ENCODE measurements at regions not wholly inside any gene's neighbourhood (a gene's known extent, or its start where the extent isn't known, plus 50 kb on each side); places are given as distances from the start of the nearest gene placed in this dataset.

- H3K4me3 Mint-ChIP-seq = no peak overlapping the region
- ATAC-seq (no peak), DNase-seq (no peak)
- no peaks in the 10 kb centered on the region for H3K27me3 Mint-ChIP-seq
- no peak overlapping the region for H3K27ac Mint-ChIP-seq
- H3K4me1 Mint-ChIP-seq = no peaks in the 10 kb centered on the region
- H3K9me3 Mint-ChIP-seq = peaks cover 20 to 32% of the 10 kb centered on the region in 2 donors
Measured at GRCh38 chr1:95558791-95559190, 324.8 kb downstream of the RWDD3 start.

- ATAC-seq (no peak), DNase-seq (no peak)
- Mint-ChIP-seq H3K9me3 (peaks cover 24 to 32% of the 10 kb centered on the region in 2 donors), H3K27ac (no peak overlapping the region), H3K4me3 (no peak overlapping the region), H3K27me3 (no peaks in the 10 kb centered on the region), H3K4me1 (no peaks in the 10 kb centered on the region)
Measured at GRCh38 chr1:95561346-95561745, 327.3 kb downstream of the RWDD3 start.

- DNase-seq (no peak), ATAC-seq (no peak)
- H3K4me3 Mint-ChIP-seq = no peak overlapping the region
- peaks cover 23 to 30% of the 10 kb centered on the region in 2 donors for H3K9me3 Mint-ChIP-seq
- no peaks in the 10 kb centered on the region for H3K4me1 Mint-ChIP-seq
- H3K27ac Mint-ChIP-seq = no peak overlapping the region
- H3K27me3 Mint-ChIP-seq = no peaks in the 10 kb centered on the region
Measured at GRCh38 chr1:95562230-95562629, 328.2 kb downstream of the RWDD3 start.

- no peaks in the 10 kb centered on the region for H3K4me1 Mint-ChIP-seq
- H3K27ac Mint-ChIP-seq = no peak overlapping the region
- no peak overlapping the region for H3K4me3 Mint-ChIP-seq
- H3K27me3 Mint-ChIP-seq = no peaks in the 10 kb centered on the region
- H3K9me3 Mint-ChIP-seq = peaks cover 11 to 15% of the 10 kb centered on the region in 2 donors
- no peak for ATAC-seq
- DNase-seq = no peak
Measured at GRCh38 chr1:95572002-95572401, 338.0 kb downstream of the RWDD3 start.

GRCh38 chr1:95572962-95573361 is 339.0 kb downstream of the RWDD3 start:
- Mint-ChIP-seq H3K4me3 (no peak overlapping the region), H3K27me3 (no peaks in the 10 kb centered on the region), H3K9me3 (peaks cover 11 to 18% of the 10 kb centered on the region in 2 donors), H3K27ac (no peak overlapping the region), H3K4me1 (no peaks in the 10 kb centered on the region)
- DNase-seq (no peak), ATAC-seq (no peak)

GRCh38 chr1:95575291-95575690 is 341.3 kb downstream of the RWDD3 start:
- no peaks in the 10 kb centered on the region for H3K27me3 Mint-ChIP-seq
- DNase-seq (no peak), ATAC-seq (no peak)
- H3K9me3 Mint-ChIP-seq = peaks cover 11 to 25% of the 10 kb centered on the region in 2 donors
- H3K4me3 Mint-ChIP-seq = no peak overlapping the region
- no peaks in the 10 kb centered on the region for H3K4me1 Mint-ChIP-seq
- no peak overlapping the region for H3K27ac Mint-ChIP-seq

GRCh38 chr1:95578462-95578861 is 344.5 kb downstream of the RWDD3 start:
- Mint-ChIP-seq H3K4me3 (no peak overlapping the region), H3K4me1 (no peaks in the 10 kb centered on the region), H3K27ac (no peak overlapping the region), H3K9me3 (peaks cover 14 to 30% of the 10 kb centered on the region in 2 donors), H3K27me3 (no peaks in the 10 kb centered on the region)
- ATAC-seq = no peak
- no peak for DNase-seq

- H3K4me1 Mint-ChIP-seq = no peaks in the 10 kb centered on the region
- H3K27ac Mint-ChIP-seq = no peak overlapping the region
- peaks cover 3 to 12% of the 10 kb centered on the region in 2 donors for H3K9me3 Mint-ChIP-seq
- no peaks in the 10 kb centered on the region for H3K27me3 Mint-ChIP-seq
- DNase-seq (no peak), ATAC-seq (no peak)
- no peak overlapping the region for H3K4me3 Mint-ChIP-seq
Measured at GRCh38 chr1:95582191-95582590, 348.2 kb downstream of the RWDD3 start.

GRCh38 chr1:95582746-95583145 is 348.7 kb downstream of the RWDD3 start:
- H3K27ac Mint-ChIP-seq = no peak overlapping the region
- peaks cover 3 to 11% of the 10 kb centered on the region in 2 donors for H3K9me3 Mint-ChIP-seq

GRCh38 chr1:95583661-95584210 is 349.7 kb downstream of the RWDD3 start:
- H3K4me1 Mint-ChIP-seq = no peaks in the 10 kb centered on the region
- no peaks in the 10 kb centered on the region for H3K27me3 Mint-ChIP-seq

More at GRCh38 chr1:95582746-95583145, 348.7 kb downstream of the RWDD3 start:
- ATAC-seq = no peak
- no peak for DNase-seq
- no peak overlapping the region for H3K4me3 Mint-ChIP-seq
- H3K27me3 Mint-ChIP-seq = no peaks in the 10 kb centered on the region
- no peaks in the 10 kb centered on the region for H3K4me1 Mint-ChIP-seq

GRCh38 chr1:95584315-95584714 is 350.3 kb downstream of the RWDD3 start:
- no peaks in the 10 kb centered on the region for H3K4me1 Mint-ChIP-seq
- H3K9me3 Mint-ChIP-seq = peaks cover 11 to 12% of the 10 kb centered on the region in 2 donors
- no peak overlapping the region for H3K27ac Mint-ChIP-seq
- H3K27me3 Mint-ChIP-seq = no peaks in the 10 kb centered on the region
- no peak for ATAC-seq
- no peak for DNase-seq
- no peak overlapping the region for H3K4me3 Mint-ChIP-seq

More at GRCh38 chr1:95583661-95584210, 349.7 kb downstream of the RWDD3 start:
- Mint-ChIP-seq H3K4me3 (no peak overlapping the region), H3K9me3 (peaks cover 6 to 11% of the 10 kb centered on the region in 2 donors), H3K27ac (no peak overlapping the region)
- no peak for ATAC-seq
- no peak for DNase-seq

GRCh38 chr1:95604771-95605170 is 370.8 kb downstream of the RWDD3 start:
- H3K27me3 Mint-ChIP-seq = no peaks in the 10 kb centered on the region
- H3K27ac Mint-ChIP-seq = no peak overlapping the region
- peaks cover 16 to 23% of the 10 kb centered on the region in 2 donors for H3K9me3 Mint-ChIP-seq

GRCh38 chr1:95614197-95614596 is 380.2 kb downstream of the RWDD3 start:
- Mint-ChIP-seq H3K4me3 (no peak overlapping the region), H3K9me3 (peaks cover 2 to 4% of the 10 kb centered on the region in 2 donors), H3K27ac (no peak overlapping the region), H3K27me3 (no peaks in the 10 kb centered on the region), H3K4me1 (no peaks in the 10 kb centered on the region)
- DNase-seq = no peak
- no peak for ATAC-seq

More at GRCh38 chr1:95604771-95605170, 370.8 kb downstream of the RWDD3 start:
- ATAC-seq = no peak
- DNase-seq = no peak
- Mint-ChIP-seq H3K4me3 (no peak overlapping the region), H3K4me1 (no peaks in the 10 kb centered on the region)

- Mint-ChIP-seq H3K9me3 (peaks cover 0 to 4% of the 10 kb centered on the region in 2 donors), H3K4me3 (no peak overlapping the region), H3K27ac (no peak overlapping the region), H3K27me3 (no peaks in the 10 kb centered on the region), H3K4me1 (no peaks in the 10 kb centered on the region)
- DNase-seq (no peak), ATAC-seq (no peak)
Measured at GRCh38 chr1:95615421-95615820, 381.4 kb downstream of the RWDD3 start.

GRCh38 chr1:95620076-95620475 is 386.1 kb downstream of the RWDD3 start:
- H3K27me3 Mint-ChIP-seq = no peaks in the 10 kb centered on the region

GRCh38 chr1:95622609-95623008 is 388.6 kb downstream of the RWDD3 start:
- no peak overlapping the region for H3K27ac Mint-ChIP-seq
- H3K9me3 Mint-ChIP-seq = peaks cover 6 to 8% of the 10 kb centered on the region in 2 donors
- H3K4me1 Mint-ChIP-seq = no peaks in the 10 kb centered on the region
- no peaks in the 10 kb centered on the region for H3K27me3 Mint-ChIP-seq
- DNase-seq (no peak), ATAC-seq (no peak)
- H3K4me3 Mint-ChIP-seq = no peak overlapping the region

More at GRCh38 chr1:95620076-95620475, 386.1 kb downstream of the RWDD3 start:
- no peaks in the 10 kb centered on the region for H3K4me1 Mint-ChIP-seq
- no peak for ATAC-seq
- H3K27ac Mint-ChIP-seq = no peak overlapping the region
- H3K9me3 Mint-ChIP-seq = no peaks in the 10 kb centered on the region
- no peak overlapping the region for H3K4me3 Mint-ChIP-seq
- DNase-seq = no peak

- Mint-ChIP-seq H3K4me3 (no peak overlapping the region), H3K27ac (no peak overlapping the region), H3K4me1 (no peaks in the 10 kb centered on the region), H3K9me3 (peaks cover 8 to 9% of the 10 kb centered on the region in 2 donors), H3K27me3 (no peaks in the 10 kb centered on the region)
- ATAC-seq (no peak), DNase-seq (no peak)
Measured at GRCh38 chr1:95625224-95625623, 391.2 kb downstream of the RWDD3 start.

All from stimulated activated naive CD8-positive, alpha-beta T cell treated with anti-CD3 and anti-CD28 coated beads, Interleukin-15, amount 100 ng/mL, for 72 hours (primary cell).